ENCODE measurements at regions not wholly inside any gene's neighbourhood (a gene's known extent, or its start where the extent isn't known, plus 50 kb on each side); places are given as distances from the start of the nearest gene placed in this dataset.

DNA sequence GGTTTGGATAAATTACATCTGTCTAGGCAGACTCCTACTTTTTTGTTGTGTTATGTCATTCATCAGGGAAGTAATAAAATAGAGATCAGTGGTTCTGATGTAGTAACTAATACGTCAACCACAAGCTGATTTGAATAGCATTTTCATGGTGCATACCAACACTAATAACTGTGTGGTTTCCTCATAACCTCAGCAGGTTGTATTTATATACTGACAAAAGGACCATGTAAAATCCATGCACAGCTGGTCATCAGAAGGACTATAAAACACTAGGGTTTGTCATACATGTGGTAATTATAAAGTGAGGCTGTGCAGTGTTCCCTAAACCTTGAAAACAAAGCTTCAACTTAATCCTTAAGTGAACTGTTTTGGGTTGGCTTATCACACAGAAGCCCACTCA is 216.8 kb upstream of the RBMS3 start:
- Histone ChIP-seq H3K27me3 (ENCODE audit: control insufficient read depth in 1 of 2, insufficient read depth in 2 of 2, low read length in 2 of 2) (no peaks in the 10 kb centered on the region), H3K27ac (ENCODE audit: low read depth in 1 of 2, low read length in 2 of 2) (no peak overlapping the region), H3K4me1 (ENCODE audit: insufficient read depth, low read length) (no peaks in the 10 kb centered on the region), H3K36me3 (ENCODE audit: insufficient read depth, low read length) (no peaks in the 10 kb centered on the region), H3K9me3 (ENCODE audit: control insufficient read depth in 1 of 2, insufficient read depth in 1 of 2, low read length in 2 of 2) (peaks cover 0 to 4% of the 10 kb centered on the region in 2 experiments), H3K4me3 (ENCODE audit: low read length) (no peak overlapping the region)
- Mint-ChIP-seq H3K36me3 (ENCODE audit: low read depth) (no peaks in the 10 kb centered on the region), H3K4me1 (ENCODE audit: low read depth) (no peaks in the 10 kb centered on the region), H3K27ac (no peak overlapping the region), H3K27me3 (no peaks in the 10 kb centered on the region), H3K9me3 (peaks cover 10% of the 10 kb centered on the region), H3K4me3 (no peak overlapping the region)
- TF ChIP-seq, protein P1, sequence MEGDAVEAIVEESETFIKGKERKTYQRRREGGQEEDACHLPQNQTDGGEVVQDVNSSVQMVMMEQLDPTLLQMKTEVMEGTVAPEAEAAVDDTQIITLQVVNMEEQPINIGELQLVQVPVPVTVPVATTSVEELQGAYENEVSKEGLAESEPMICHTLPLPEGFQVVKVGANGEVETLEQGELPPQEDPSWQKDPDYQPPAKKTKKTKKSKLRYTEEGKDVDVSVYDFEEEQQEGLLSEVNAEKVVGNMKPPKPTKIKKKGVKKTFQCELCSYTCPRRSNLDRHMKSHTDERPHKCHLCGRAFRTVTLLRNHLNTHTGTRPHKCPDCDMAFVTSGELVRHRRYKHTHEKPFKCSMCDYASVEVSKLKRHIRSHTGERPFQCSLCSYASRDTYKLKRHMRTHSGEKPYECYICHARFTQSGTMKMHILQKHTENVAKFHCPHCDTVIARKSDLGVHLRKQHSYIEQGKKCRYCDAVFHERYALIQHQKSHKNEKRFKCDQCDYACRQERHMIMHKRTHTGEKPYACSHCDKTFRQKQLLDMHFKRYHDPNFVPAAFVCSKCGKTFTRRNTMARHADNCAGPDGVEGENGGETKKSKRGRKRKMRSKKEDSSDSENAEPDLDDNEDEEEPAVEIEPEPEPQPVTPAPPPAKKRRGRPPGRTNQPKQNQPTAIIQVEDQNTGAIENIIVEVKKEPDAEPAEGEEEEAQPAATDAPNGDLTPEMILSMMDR (IDR thresholded peaks at IDR 0.05), result no peak
- ChIA-PET POLR2A (no interaction called here), CTCF (interaction anchor here (0.6 kb wide), 1 partner anchor 14 kb away, joined by 3 read pairs; no protein-coding TSS in a partner anchor)
- ATAC-seq (ENCODE audit: poor library complexity), result no peak
- DNase-seq, result no peak
- intact Hi-C loops (cut with DNase I, micrococcal nuclease), result no loop called here

DNA sequence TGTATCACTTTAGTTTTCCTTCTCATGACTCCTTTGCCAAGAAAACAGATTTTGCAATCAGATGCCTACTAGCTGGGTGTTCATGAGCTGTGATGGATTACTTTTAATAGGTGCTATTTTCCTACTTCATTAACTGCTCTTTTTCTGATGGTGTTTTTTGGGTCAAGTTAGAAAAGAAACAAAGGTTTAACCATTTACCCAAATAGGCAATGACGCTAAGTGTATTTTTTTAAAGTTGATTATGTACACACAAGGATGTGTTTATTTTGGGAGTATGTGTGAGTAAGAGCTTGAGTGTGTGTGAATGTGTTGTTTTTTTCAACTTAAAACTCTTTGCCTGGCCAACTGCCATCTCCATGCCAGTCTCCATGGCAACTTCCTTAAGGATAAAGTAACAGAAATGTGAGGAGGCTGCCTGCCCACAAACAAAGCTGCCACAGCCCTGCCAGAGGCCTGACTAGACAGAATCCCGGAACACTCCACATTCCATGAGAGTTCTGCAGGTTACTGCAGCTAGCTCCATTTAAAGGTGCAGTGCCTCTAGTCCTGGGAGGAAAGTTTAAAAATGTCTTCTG is 215.6 kb upstream of the RBMS3 start:
- H3K4me3 ChIP-seq (ENCODE audit: low read length), result no peak overlapping the region
- peaks cover 0 to 4% of the 10 kb centered on the region in 2 experiments for H3K9me3 ChIP-seq (ENCODE audit: control insufficient read depth in 1 of 2, insufficient read depth in 1 of 2, low read length in 2 of 2)
- CTCF ChIA-PET, result no interaction called here
- H3K4me1 ChIP-seq (ENCODE audit: insufficient read depth, low read length), result no peaks in the 10 kb centered on the region
- H3K36me3 ChIP-seq (ENCODE audit: insufficient read depth, low read length), result no peaks in the 10 kb centered on the region
- ATAC-seq (ENCODE audit: poor library complexity), result no peak
- TF ChIP-seq, protein P1 (IDR thresholded peaks at IDR 0.05), result no peak
- peaks cover 3% of the 10 kb centered on the region for H3K9me3 Mint-ChIP-seq
- H3K4me1 Mint-ChIP-seq (ENCODE audit: low read depth), result no peaks in the 10 kb centered on the region
- no peaks in the 10 kb centered on the region for H3K36me3 Mint-ChIP-seq (ENCODE audit: low read depth)
- H3K27me3 ChIP-seq (ENCODE audit: control insufficient read depth in 1 of 2, insufficient read depth in 2 of 2, low read length in 2 of 2), result no peaks in the 10 kb centered on the region
- intact Hi-C loops (cut with DNase I, micrococcal nuclease), result no loop called here
- no peak for DNase-seq
- no peaks in the 10 kb centered on the region for H3K27me3 Mint-ChIP-seq
- no peak overlapping the region for H3K4me3 Mint-ChIP-seq
- H3K27ac ChIP-seq (ENCODE audit: low read depth in 1 of 2, low read length in 2 of 2), result no peak overlapping the region
- H3K27ac Mint-ChIP-seq, result no peak overlapping the region
- POLR2A ChIA-PET, result no interaction called here

DNA sequence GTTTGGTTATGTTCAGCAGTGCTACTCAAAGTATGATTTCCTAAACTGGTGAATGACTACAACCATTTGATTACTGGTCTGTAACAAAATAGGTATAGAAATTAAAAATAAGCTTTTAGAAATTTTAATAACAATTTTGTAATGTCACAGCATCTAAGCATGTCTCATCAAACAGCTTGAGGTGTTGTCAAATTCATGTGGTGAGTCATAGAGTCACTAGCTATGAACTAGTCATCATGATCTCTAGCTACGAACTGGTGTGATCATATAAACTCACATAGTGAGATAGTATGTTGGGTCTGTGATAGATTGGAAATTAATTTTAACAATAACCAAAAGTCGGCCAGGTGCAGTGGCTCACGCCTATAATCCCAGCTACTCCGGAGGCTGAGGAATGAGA is 213.9 kb upstream of the RBMS3 start:
- Histone ChIP-seq H3K36me3 (ENCODE audit: insufficient read depth, low read length) (no peaks in the 10 kb centered on the region), H3K4me1 (ENCODE audit: insufficient read depth, low read length) (no peaks in the 10 kb centered on the region), H3K27me3 (ENCODE audit: control insufficient read depth in 1 of 2, insufficient read depth in 2 of 2, low read length in 2 of 2) (no peaks in the 10 kb centered on the region), H3K9me3 (ENCODE audit: control insufficient read depth in 1 of 2, insufficient read depth in 1 of 2, low read length in 2 of 2) (peaks cover 0 to 4% of the 10 kb centered on the region in 2 experiments), H3K27ac (ENCODE audit: low read depth in 1 of 2, low read length in 2 of 2) (no peak overlapping the region), H3K4me3 (ENCODE audit: low read length) (no peak overlapping the region)
- DNase-seq (no peak), ATAC-seq (ENCODE audit: poor library complexity) (no peak)
- Mint-ChIP-seq H3K9me3 (no peaks in the 10 kb centered on the region), H3K4me3 (no peak overlapping the region), H3K27me3 (no peaks in the 10 kb centered on the region), H3K4me1 (ENCODE audit: low read depth) (no peaks in the 10 kb centered on the region), H3K36me3 (ENCODE audit: low read depth) (no peaks in the 10 kb centered on the region), H3K27ac (no peak overlapping the region)
- TF ChIP-seq, protein P1 (IDR thresholded peaks at IDR 0.05), result no peak
- intact Hi-C loops (cut with DNase I, micrococcal nuclease), result no loop called here
- POLR2A ChIA-PET, result no interaction called here
- CTCF ChIA-PET, result no interaction called here
